GM23338 (cell line): ENCODE measurements at regions not wholly inside any gene's neighbourhood (a gene's known extent, or its start where the extent isn't known, plus 50 kb on each side); places are given as distances from the start of the nearest gene placed in this dataset.

ENCODE experiments used
- EZH2 ChIP-seq: fragments of 200-600 bp; sonication (generic); IDR thresholded peaks from one replicate; pipeline ENCODE4 v1.8.0; 2017; ENCODE audit warnings: antibody characterized with exemption, mild to moderate bottlenecking, low read depth; ENCODE audit not compliant: unreplicated experiment
- EZH2phosphoT487 ChIP-seq: fragments of 200-600 bp; sonication (generic); IDR thresholded peaks from one replicate; pipeline ENCODE4 v1.8.1; 2018; ENCODE audit warnings: antibody characterized with exemption; ENCODE audit not compliant: unreplicated experiment
- JUNB ChIP-seq: IDR thresholded peaks from one replicate; pipeline ENCODE4 v1.6.1; 2016; ENCODE audit warnings: antibody characterized with exemption; ENCODE audit not compliant: unreplicated experiment
- NANOG ChIP-seq: IDR thresholded peaks from 2 replicates; pipeline ENCODE4 v1.6.1; 2016; ENCODE audit warnings: antibody characterized with exemption, borderline replicate concordance
- POLR2AphosphoS5 ChIP-seq: IDR thresholded peaks from 2 replicates; pipeline ENCODE4 v1.6.1; 2016; ENCODE audit warnings: antibody characterized with exemption, low read depth
- ZNF114 ChIP-seq: fragments of 250-450 bp; sonication (Bioruptor Pico); IDR thresholded peaks from 2 replicates; pipeline ENCODE4 v1.5.0; 2020; ENCODE audit warnings: mild to moderate bottlenecking, moderate library complexity
- TF ChIP-seq, protein P1 (sequence below), 2 experiments: fragments of 200-600 bp in 1 of 2; sonication (generic) in 1 of 2; conservative IDR thresholded peaks; 2 replicates each; pipeline versions ENCODE4 v1.5.1 to v1.6.1; 2016 to 2017; ENCODE audit warnings: antibody characterized with exemption in 2 of 2, low read depth in 2 of 2, mild to moderate bottlenecking in 2 of 2, moderate library complexity in 1 of 2
- TF ChIP-seq, protein P2 (sequence below): fragments of 250-450 bp; sonication (Bioruptor Pico); IDR thresholded peaks from 2 replicates; pipeline ENCODE4 v1.5.0; 2020; ENCODE audit warnings: mild to moderate bottlenecking, moderate library complexity
- TF ChIP-seq, protein P3 (sequence below): IDR thresholded peaks from one replicate; pipeline ENCODE4 v1.6.1; 2018; ENCODE audit warnings: antibody characterized with exemption; ENCODE audit not compliant: unreplicated experiment

DNA sequence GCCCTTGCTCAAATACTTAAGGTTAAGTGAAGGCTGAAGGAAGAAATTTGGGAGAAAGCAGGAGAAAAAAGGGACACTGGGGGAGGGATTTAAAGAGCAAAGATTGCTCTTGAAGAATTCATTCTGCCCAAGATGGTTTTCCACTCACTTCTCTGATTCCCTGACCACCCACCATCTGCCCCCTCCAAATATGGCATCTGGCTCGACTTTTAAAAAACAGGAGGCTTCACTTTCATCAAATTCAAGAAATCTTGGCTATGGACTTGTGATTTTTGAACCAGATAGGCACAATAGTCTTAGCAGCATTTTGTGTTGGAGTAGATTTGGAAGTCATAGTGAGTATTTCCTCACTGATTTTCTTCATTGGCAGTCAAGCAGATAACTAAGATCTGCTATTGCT lies 574.4 kb upstream of the SUCLG2 start:
- TF ChIP-seq EZH2phosphoT487 (no peak), POLR2AphosphoS5 (no peak), NANOG (no peak), EZH2 (no peak), ZNF114 (CRISPR knock-in tag) (no peak), JUNB (no peak)
- TF ChIP-seq, protein P1, sequence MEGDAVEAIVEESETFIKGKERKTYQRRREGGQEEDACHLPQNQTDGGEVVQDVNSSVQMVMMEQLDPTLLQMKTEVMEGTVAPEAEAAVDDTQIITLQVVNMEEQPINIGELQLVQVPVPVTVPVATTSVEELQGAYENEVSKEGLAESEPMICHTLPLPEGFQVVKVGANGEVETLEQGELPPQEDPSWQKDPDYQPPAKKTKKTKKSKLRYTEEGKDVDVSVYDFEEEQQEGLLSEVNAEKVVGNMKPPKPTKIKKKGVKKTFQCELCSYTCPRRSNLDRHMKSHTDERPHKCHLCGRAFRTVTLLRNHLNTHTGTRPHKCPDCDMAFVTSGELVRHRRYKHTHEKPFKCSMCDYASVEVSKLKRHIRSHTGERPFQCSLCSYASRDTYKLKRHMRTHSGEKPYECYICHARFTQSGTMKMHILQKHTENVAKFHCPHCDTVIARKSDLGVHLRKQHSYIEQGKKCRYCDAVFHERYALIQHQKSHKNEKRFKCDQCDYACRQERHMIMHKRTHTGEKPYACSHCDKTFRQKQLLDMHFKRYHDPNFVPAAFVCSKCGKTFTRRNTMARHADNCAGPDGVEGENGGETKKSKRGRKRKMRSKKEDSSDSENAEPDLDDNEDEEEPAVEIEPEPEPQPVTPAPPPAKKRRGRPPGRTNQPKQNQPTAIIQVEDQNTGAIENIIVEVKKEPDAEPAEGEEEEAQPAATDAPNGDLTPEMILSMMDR (conservative IDR thresholded peaks at IDR 0.05; ENCODE audit: low read depth in 2 of 2) = no peak
- TF ChIP-seq, protein P2, sequence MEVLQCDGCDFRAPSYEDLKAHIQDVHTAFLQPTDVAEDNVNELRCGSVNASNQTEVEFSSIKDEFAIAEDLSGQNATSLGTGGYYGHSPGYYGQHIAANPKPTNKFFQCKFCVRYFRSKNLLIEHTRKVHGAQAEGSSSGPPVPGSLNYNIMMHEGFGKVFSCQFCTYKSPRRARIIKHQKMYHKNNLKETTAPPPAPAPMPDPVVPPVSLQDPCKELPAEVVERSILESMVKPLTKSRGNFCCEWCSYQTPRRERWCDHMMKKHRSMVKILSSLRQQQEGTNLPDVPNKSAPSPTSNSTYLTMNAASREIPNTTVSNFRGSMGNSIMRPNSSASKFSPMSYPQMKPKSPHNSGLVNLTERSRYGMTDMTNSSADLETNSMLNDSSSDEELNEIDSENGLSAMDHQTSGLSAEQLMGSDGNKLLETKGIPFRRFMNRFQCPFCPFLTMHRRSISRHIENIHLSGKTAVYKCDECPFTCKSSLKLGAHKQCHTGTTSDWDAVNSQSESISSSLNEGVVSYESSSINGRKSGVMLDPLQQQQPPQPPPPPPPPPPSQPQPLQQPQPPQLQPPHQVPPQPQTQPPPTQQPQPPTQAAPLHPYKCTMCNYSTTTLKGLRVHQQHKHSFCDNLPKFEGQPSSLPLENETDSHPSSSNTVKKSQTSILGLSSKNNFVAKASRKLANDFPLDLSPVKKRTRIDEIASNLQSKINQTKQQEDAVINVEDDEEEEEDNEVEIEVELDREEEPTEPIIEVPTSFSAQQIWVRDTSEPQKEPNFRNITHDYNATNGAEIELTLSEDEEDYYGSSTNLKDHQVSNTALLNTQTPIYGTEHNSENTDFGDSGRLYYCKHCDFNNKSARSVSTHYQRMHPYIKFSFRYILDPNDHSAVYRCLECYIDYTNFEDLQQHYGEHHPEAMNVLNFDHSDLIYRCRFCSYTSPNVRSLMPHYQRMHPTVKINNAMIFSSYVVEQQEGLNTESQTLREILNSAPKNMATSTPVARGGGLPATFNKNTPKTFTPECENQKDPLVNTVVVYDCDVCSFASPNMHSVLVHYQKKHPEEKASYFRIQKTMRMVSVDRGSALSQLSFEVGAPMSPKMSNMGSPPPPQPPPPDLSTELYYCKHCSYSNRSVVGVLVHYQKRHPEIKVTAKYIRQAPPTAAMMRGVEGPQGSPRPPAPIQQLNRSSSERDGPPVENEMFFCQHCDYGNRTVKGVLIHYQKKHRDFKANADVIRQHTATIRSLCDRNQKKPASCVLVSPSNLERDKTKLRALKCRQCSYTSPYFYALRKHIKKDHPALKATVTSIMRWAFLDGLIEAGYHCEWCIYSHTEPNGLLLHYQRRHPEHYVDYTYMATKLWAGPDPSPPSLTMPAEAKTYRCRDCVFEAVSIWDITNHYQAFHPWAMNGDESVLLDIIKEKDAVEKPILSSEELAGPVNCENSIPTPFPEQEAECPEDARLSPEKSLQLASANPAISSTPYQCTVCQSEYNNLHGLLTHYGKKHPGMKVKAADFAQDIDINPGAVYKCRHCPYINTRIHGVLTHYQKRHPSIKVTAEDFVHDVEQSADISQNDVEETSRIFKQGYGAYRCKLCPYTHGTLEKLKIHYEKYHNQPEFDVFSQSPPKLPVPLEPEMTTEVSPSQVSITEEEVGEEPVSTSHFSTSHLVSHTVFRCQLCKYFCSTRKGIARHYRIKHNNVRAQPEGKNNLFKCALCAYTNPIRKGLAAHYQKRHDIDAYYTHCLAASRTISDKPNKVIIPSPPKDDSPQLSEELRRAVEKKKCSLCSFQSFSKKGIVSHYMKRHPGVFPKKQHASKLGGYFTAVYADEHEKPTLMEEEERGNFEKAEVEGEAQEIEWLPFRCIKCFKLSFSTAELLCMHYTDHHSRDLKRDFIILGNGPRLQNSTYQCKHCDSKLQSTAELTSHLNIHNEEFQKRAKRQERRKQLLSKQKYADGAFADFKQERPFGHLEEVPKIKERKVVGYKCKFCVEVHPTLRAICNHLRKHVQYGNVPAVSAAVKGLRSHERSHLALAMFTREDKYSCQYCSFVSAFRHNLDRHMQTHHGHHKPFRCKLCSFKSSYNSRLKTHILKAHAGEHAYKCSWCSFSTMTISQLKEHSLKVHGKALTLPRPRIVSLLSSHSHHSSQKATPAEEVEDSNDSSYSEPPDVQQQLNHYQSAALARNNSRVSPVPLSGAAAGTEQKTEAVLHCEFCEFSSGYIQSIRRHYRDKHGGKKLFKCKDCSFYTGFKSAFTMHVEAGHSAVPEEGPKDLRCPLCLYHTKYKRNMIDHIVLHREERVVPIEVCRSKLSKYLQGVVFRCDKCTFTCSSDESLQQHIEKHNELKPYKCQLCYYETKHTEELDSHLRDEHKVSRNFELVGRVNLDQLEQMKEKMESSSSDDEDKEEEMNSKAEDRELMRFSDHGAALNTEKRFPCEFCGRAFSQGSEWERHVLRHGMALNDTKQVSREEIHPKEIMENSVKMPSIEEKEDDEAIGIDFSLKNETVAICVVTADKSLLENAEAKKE = no peak
- TF ChIP-seq, protein P3, sequence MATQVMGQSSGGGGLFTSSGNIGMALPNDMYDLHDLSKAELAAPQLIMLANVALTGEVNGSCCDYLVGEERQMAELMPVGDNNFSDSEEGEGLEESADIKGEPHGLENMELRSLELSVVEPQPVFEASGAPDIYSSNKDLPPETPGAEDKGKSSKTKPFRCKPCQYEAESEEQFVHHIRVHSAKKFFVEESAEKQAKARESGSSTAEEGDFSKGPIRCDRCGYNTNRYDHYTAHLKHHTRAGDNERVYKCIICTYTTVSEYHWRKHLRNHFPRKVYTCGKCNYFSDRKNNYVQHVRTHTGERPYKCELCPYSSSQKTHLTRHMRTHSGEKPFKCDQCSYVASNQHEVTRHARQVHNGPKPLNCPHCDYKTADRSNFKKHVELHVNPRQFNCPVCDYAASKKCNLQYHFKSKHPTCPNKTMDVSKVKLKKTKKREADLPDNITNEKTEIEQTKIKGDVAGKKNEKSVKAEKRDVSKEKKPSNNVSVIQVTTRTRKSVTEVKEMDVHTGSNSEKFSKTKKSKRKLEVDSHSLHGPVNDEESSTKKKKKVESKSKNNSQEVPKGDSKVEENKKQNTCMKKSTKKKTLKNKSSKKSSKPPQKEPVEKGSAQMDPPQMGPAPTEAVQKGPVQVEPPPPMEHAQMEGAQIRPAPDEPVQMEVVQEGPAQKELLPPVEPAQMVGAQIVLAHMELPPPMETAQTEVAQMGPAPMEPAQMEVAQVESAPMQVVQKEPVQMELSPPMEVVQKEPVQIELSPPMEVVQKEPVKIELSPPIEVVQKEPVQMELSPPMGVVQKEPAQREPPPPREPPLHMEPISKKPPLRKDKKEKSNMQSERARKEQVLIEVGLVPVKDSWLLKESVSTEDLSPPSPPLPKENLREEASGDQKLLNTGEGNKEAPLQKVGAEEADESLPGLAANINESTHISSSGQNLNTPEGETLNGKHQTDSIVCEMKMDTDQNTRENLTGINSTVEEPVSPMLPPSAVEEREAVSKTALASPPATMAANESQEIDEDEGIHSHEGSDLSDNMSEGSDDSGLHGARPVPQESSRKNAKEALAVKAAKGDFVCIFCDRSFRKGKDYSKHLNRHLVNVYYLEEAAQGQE = no peak
